Loucy (cell line): ENCODE measurements at regions not wholly inside any gene's neighbourhood (a gene's known extent, or its start where the extent isn't known, plus 50 kb on each side); places are given as distances from the start of the nearest gene placed in this dataset.

Experiments used
- CTCF ChIP-seq: fragments of 200-600 bp; sonication (generic); conservative IDR thresholded peaks from 2 replicates; pipeline ENCODE4 v1.5.1; 2014; ENCODE audit warnings: mild to moderate bottlenecking, antibody characterized with exemption, low read length
- EZH2phosphoT487 ChIP-seq: fragments of 200-600 bp; IDR thresholded peaks from 2 replicates; pipeline ENCODE4 v1.6.1; 2018; ENCODE audit warnings: antibody characterized with exemption, mild to moderate bottlenecking, moderate library complexity, borderline replicate concordance

DNA sequence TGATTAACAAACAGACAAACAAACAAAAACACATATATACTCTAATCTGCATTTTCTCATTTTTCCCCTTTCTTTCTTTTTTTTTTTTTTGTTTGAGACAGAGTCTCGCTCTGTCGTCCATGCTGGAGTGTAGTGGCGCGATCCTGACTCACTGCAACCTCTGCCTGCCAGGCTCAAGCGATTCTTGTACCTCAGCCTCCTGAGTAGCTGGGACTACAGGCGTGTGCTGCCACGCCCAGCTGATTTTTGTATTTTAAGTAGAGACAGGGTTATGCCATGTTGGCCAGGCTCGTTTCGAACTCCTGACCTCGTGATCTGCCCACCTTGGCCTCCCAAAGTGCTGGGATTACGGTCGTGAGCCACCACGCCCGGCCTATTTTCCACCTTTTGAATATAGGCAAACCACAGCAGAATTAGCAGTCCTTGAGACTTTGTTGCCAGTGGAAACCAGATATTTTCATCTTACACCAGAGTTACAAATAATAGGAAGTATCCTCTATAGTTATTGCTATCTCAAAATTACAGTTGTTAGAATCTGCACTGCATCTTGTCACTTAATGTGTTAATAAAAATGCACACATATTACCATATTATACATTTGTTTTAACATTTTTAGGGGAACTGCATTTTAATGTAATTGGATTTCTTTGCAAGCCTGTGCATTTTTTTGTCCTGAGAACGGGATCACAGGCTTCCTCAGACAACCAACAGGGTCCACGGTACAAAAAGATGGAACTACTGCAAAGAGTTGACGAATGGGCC lies 208.2 kb upstream of the ZNF217 start:
- TF ChIP-seq EZH2phosphoT487 (no peak), CTCF (no peak)
